DOHH2 (cell line): ENCODE measurements at regions not wholly inside any gene's neighbourhood (a gene's known extent, or its start where the extent isn't known, plus 50 kb on each side); places are given as distances from the start of the nearest gene placed in this dataset.

Experiments
- H3F3A ChIP-seq: fragments of 200-600 bp; sonication (generic), shearing (Covaris generic); 2 replicates; pipeline ENCODE4 v1.6.0; 2016; ENCODE audit warnings: antibody characterized with exemption, mild to moderate bottlenecking; ENCODE audit not compliant: control insufficient read depth, insufficient read depth
- H3K27ac ChIP-seq: fragments of 200-600 bp; sonication (generic); 2 replicates; pipeline ENCODE4 v1.5.1; 2014; ENCODE audit warnings: low read depth, mild to moderate bottlenecking, low read length, moderate library complexity
- H3K27me3 ChIP-seq: fragments of 200-600 bp; sonication (generic); 2 replicates; pipeline ENCODE4 v1.6.1; 2014; ENCODE audit warnings: mild to moderate bottlenecking, low read length, mixed read lengths; ENCODE audit not compliant: control insufficient read depth
- H3K36me3 ChIP-seq: fragments of 200-600 bp; sonication (generic); 2 replicates; pipeline ENCODE4 v1.6.1; 2014; ENCODE audit warnings: mild to moderate bottlenecking, low read length, moderate library complexity, mixed read lengths; ENCODE audit not compliant: control insufficient read depth
- H3K4me1 ChIP-seq: fragments of 200-600 bp; sonication (generic); 2 replicates; pipeline ENCODE4 v1.6.1; 2014; ENCODE audit warnings: mild to moderate bottlenecking, low read length, mixed read lengths; ENCODE audit not compliant: control insufficient read depth
- H3K4me2 ChIP-seq: fragments of 200-600 bp; sonication (generic); 2 replicates; pipeline ENCODE4 v1.6.0; 2014; ENCODE audit warnings: mild to moderate bottlenecking, low read length, moderate library complexity
- H3K4me3 ChIP-seq: fragments of 200-600 bp; sonication (generic); 2 replicates; pipeline ENCODE4 v1.5.1; 2014; ENCODE audit warnings: mild to moderate bottlenecking, low read length, mixed read lengths
- H3K79me2 ChIP-seq: fragments of 200-600 bp; sonication (generic); 2 replicates; pipeline ENCODE4 v1.6.1; 2014; ENCODE audit warnings: mild to moderate bottlenecking, low read length, mixed read lengths; ENCODE audit not compliant: control insufficient read depth
- H3K9me2 ChIP-seq: fragments of 200-600 bp; sonication (generic); replicated peaks from 2 replicates; pipeline ENCODE4 v1.6.1; 2014; ENCODE audit warnings: mild to moderate bottlenecking, low read length, mixed read lengths; ENCODE audit not compliant: control insufficient read depth
- H3K9me3 ChIP-seq: fragments of 200-600 bp; sonication (generic); 2 replicates; pipeline ENCODE4 v1.6.1; 2014; ENCODE audit warnings: antibody characterized with exemption, low read length, mixed read lengths; ENCODE audit not compliant: control insufficient read depth, insufficient read depth
- H4K20me1 ChIP-seq: fragments of 200-600 bp; sonication (generic); 2 replicates; pipeline ENCODE4 v1.6.0; 2014; ENCODE audit warnings: low read depth, mild to moderate bottlenecking, antibody characterized with exemption, low read length, moderate library complexity; ENCODE audit not compliant: control insufficient read depth, insufficient read depth
- EZH2phosphoT487 ChIP-seq: fragments of 200-600 bp; sonication (generic); IDR thresholded peaks from 2 replicates; pipeline ENCODE4 v1.6.1; 2017; ENCODE audit warnings: borderline replicate concordance, mild to moderate bottlenecking, antibody characterized with exemption, low read length, moderate library complexity, mixed read lengths
- TF ChIP-seq, protein P1 (sequence below): fragments of 200-600 bp; sonication (generic); IDR thresholded peaks from one replicate; pipeline ENCODE4 v1.5.1; 2014; ENCODE audit warnings: antibody characterized with exemption, mild to moderate bottlenecking, low read depth, low read length; ENCODE audit not compliant: poor library complexity, severe bottlenecking

GRCh38 chr1:181392133-181392532, 91.2 kb upstream of the CACNA1E start:
- Histone ChIP-seq H3K9me3 (no peaks in the 10 kb centered on the region), H3K4me2 (no peak overlapping the region), H3F3A (no peaks in the 10 kb centered on the region), H3K36me3 (no peaks in the 10 kb centered on the region), H3K4me1 (no peaks in the 10 kb centered on the region), H4K20me1 (no peaks in the 10 kb centered on the region), H3K27ac (no peak overlapping the region), H3K9me2 (no peaks in the 10 kb centered on the region), H3K79me2 (no peaks in the 10 kb centered on the region), H3K27me3 (peaks cover 10% of the 10 kb centered on the region), H3K4me3 (no peak overlapping the region)
- TF ChIP-seq EZH2phosphoT487 = no peak
- TF ChIP-seq, protein P1, sequence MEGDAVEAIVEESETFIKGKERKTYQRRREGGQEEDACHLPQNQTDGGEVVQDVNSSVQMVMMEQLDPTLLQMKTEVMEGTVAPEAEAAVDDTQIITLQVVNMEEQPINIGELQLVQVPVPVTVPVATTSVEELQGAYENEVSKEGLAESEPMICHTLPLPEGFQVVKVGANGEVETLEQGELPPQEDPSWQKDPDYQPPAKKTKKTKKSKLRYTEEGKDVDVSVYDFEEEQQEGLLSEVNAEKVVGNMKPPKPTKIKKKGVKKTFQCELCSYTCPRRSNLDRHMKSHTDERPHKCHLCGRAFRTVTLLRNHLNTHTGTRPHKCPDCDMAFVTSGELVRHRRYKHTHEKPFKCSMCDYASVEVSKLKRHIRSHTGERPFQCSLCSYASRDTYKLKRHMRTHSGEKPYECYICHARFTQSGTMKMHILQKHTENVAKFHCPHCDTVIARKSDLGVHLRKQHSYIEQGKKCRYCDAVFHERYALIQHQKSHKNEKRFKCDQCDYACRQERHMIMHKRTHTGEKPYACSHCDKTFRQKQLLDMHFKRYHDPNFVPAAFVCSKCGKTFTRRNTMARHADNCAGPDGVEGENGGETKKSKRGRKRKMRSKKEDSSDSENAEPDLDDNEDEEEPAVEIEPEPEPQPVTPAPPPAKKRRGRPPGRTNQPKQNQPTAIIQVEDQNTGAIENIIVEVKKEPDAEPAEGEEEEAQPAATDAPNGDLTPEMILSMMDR = no peak

DNA sequence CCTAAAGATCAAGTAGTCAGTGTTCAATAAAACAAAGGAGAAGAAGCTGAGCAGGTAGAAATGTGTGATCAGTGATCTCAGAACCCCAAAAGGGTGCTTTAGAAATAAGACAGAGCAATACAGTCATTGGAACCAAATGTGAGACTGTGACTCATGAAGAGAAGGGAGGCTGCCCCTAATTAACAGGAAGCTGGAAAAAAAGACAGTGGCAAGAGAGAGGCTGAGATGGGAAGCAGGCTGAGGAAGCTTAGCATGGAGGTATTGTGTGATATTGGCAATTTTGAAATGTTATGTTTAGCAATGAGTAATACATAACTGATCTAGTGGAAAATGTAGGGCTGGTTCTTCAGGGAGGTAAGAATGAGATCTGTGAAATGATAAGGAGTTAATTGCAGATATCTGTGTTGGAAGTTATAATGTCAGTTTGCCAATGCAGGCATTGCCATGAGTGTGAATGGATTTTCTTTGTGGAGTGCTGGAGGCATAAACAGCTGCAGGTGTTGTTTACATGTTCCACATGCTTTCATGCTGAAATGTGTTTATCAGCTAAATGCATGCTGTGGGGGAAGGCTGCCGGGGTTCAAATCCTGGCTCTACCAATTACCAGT, 90.6 kb upstream of the CACNA1E start:
- H3K27ac ChIP-seq = no peak overlapping the region
- H3K79me2 ChIP-seq = no peaks in the 10 kb centered on the region
- no peaks in the 10 kb centered on the region for H3F3A ChIP-seq
- peaks cover 10% of the 10 kb centered on the region for H3K27me3 ChIP-seq
- H4K20me1 ChIP-seq = no peaks in the 10 kb centered on the region
- H3K4me2 ChIP-seq = no peak overlapping the region
- H3K4me3 ChIP-seq = no peak overlapping the region
- H3K9me3 ChIP-seq = no peaks in the 10 kb centered on the region
- no peaks in the 10 kb centered on the region for H3K36me3 ChIP-seq
- H3K4me1 ChIP-seq = no peaks in the 10 kb centered on the region
- TF ChIP-seq EZH2phosphoT487 = no peak
- TF ChIP-seq, protein P1 = no peak
- H3K9me2 ChIP-seq = no peaks in the 10 kb centered on the region

DNA sequence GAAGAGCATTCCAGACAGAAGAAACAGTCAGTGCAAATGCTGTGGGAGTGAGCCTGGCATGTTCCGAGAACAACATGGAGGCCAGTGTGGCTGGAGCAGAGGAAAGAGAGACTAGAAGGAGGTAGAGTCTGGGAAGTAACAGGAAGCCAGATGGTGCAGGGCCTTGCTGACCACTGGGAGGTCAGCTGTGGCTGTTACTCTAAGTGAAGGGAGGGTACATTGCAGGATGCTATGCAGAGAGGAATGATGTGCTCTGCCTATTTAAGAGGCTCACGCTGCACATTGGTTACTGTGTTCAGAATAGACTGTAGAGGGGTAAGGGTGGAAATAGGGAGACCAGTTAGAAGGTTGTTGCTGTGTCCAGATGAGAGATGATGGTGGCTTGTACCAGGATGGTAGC, 88.6 kb upstream of the CACNA1E start:
- no peak overlapping the region for H3K4me2 ChIP-seq
- H4K20me1 ChIP-seq = no peaks in the 10 kb centered on the region
- no peaks in the 10 kb centered on the region for H3K9me2 ChIP-seq
- H3K4me3 ChIP-seq = no peak overlapping the region
- peaks cover 10% of the 10 kb centered on the region for H3K27me3 ChIP-seq
- H3K36me3 ChIP-seq = no peaks in the 10 kb centered on the region
- no peak overlapping the region for H3K27ac ChIP-seq
- no peaks in the 10 kb centered on the region for H3K4me1 ChIP-seq
- no peak for TF ChIP-seq EZH2phosphoT487
- TF ChIP-seq, protein P1 = no peak
- H3K79me2 ChIP-seq = no peaks in the 10 kb centered on the region
- H3F3A ChIP-seq = no peaks in the 10 kb centered on the region
- H3K9me3 ChIP-seq = no peaks in the 10 kb centered on the region
